Neuronal stem cell (in vitro differentiated cells): ENCODE measurements at regions not wholly inside any gene's neighbourhood (a gene's known extent, or its start where the extent isn't known, plus 50 kb on each side); places are given as distances from the start of the nearest gene placed in this dataset.

ENCODE experiments used
- DNase-seq: peaks from one replicate; pipeline ENCODE4 v3.0.0-alpha.2; 2013; ENCODE audit warnings: low spot score
- H2AFZ ChIP-seq: one replicate; pipeline ENCODE4 v1.6.1; 2013; ENCODE audit warnings: mild to moderate bottlenecking, low read length, inconsistent platforms
- H2AK5ac ChIP-seq: 2 replicates; pipeline ENCODE4 v1.6.1; 2013; ENCODE audit warnings: low read depth, mild to moderate bottlenecking, inconsistent platforms, low read length, moderate library complexity, mixed read lengths
- H2BK120ac ChIP-seq: 2 replicates; pipeline ENCODE4 v1.6.1; 2013; ENCODE audit warnings: low read depth, mild to moderate bottlenecking, inconsistent platforms, low read length, moderate library complexity, mixed read lengths
- H2BK12ac ChIP-seq: one replicate; pipeline ENCODE4 v1.6.1; 2013; ENCODE audit warnings: low read length, inconsistent platforms
- H2BK15ac ChIP-seq: 2 replicates; pipeline ENCODE4 v1.6.1; 2013; ENCODE audit warnings: mild to moderate bottlenecking, low read length, inconsistent platforms, mixed read lengths
- H2BK5ac ChIP-seq: one replicate; pipeline ENCODE4 v1.6.1; 2013; ENCODE audit warnings: inconsistent platforms, mild to moderate bottlenecking, low read length, moderate library complexity
- H3K14ac ChIP-seq: one replicate; pipeline ENCODE4 v1.6.1; 2013; ENCODE audit warnings: low read length, inconsistent platforms
- H3K18ac ChIP-seq: 2 replicates; pipeline ENCODE4 v1.6.1; 2013; ENCODE audit warnings: low read length, inconsistent platforms
- H3K23ac ChIP-seq: 2 replicates; pipeline ENCODE4 v1.6.1; 2013; ENCODE audit warnings: low read depth, mild to moderate bottlenecking, mixed read lengths, low read length, inconsistent platforms; ENCODE audit not compliant: poor library complexity
- H3K27ac ChIP-seq: replicated peaks from 3 replicates; pipeline ENCODE4 v1.5.1; 2013; ENCODE audit warnings: low read length, inconsistent platforms
- H3K27me3 ChIP-seq, 3 experiments: 2 replicates each; pipeline ENCODE4 v1.6.1; 2013; ENCODE audit warnings: low read length in 3 of 3, mild to moderate bottlenecking in 2 of 3, inconsistent platforms in 1 of 3, low read depth in 1 of 3, mixed read lengths in 1 of 3, moderate library complexity in 1 of 3; ENCODE audit not compliant: control insufficient read depth in 3 of 3, insufficient read depth in 3 of 3
- H3K36me3 ChIP-seq, 2 donors: replicated peaks in 1 of 2; 2 replicates each; pipeline ENCODE4 v1.6.1; 2013; ENCODE audit warnings: low read length in 2 of 2; ENCODE audit not compliant: control insufficient read depth in 2 of 2, insufficient read depth in 2 of 2
- H3K4ac ChIP-seq: 2 replicates; pipeline ENCODE4 v1.6.1; 2013; ENCODE audit warnings: inconsistent platforms, mild to moderate bottlenecking, low read length, moderate library complexity
- H3K4me1 ChIP-seq, 2 donors: 1 replicate in 1 of 2; 2 replicates in 1 of 2; pipeline ENCODE4 v1.6.1; 2013; ENCODE audit warnings: low read length in 2 of 2, low read depth in 1 of 2; ENCODE audit not compliant: control insufficient read depth in 2 of 2, insufficient read depth in 1 of 2
- H3K4me2 ChIP-seq: one replicate; pipeline ENCODE4 v1.6.1; 2013; ENCODE audit warnings: mild to moderate bottlenecking, low read length, inconsistent platforms; ENCODE audit not compliant: insufficient read depth, poor library complexity, severe bottlenecking
- H3K4me3 ChIP-seq, 2 donors: 2 replicates each; pipeline ENCODE4 v1.5.1; 2013; ENCODE audit warnings: low read length in 2 of 2, mild to moderate bottlenecking in 2 of 2, inconsistent platforms in 1 of 2, moderate library complexity in 1 of 2
- H3K79me1 ChIP-seq: one replicate; pipeline ENCODE4 v1.6.1; 2013; ENCODE audit warnings: low read depth, mild to moderate bottlenecking, inconsistent platforms, low read length, moderate library complexity
- H3K9ac ChIP-seq: one replicate; pipeline ENCODE4 v1.6.1; 2013; ENCODE audit warnings: mild to moderate bottlenecking, low read depth, low read length, inconsistent platforms; ENCODE audit not compliant: poor library complexity
- H3K9me3 ChIP-seq, 2 donors: replicated peaks in 1 of 2; 2 replicates each; pipeline versions ENCODE3 to v1.6.1; 2013; ENCODE audit warnings: low read length in 2 of 2, mild to moderate bottlenecking in 2 of 2, inconsistent platforms in 1 of 2, low read depth in 1 of 2, mixed read lengths in 1 of 2, moderate library complexity in 1 of 2; ENCODE audit not compliant: control insufficient read depth in 2 of 2, insufficient read depth in 1 of 2
- H4K8ac ChIP-seq: one replicate; pipeline ENCODE4 v1.6.1; 2013; ENCODE audit warnings: low read depth, mild to moderate bottlenecking, inconsistent platforms, low read length, moderate library complexity
- H4K91ac ChIP-seq: one replicate; pipeline ENCODE4 v1.6.1; 2013; ENCODE audit warnings: low read length, low read depth, mild to moderate bottlenecking, inconsistent platforms; ENCODE audit not compliant: poor library complexity
- WGBS, 2 donors: extraction: QIAGEN DNeasy Blood & Tissue Kit; methylation state at CpG; one replicate each; pipeline ENCODE4 v1.1.7; 2013; ENCODE audit warnings: missing lambda C conversion rate in 2 of 2, mixed read lengths in 1 of 2; ENCODE audit not compliant: insufficient read length in 2 of 2, insufficient replicate concordance in 1 of 2; ENCODE audit errors: extremely low coverage in 2 of 2; 5-methylcytosine and 5-hydroxymethylcytosine counted together

DNA sequence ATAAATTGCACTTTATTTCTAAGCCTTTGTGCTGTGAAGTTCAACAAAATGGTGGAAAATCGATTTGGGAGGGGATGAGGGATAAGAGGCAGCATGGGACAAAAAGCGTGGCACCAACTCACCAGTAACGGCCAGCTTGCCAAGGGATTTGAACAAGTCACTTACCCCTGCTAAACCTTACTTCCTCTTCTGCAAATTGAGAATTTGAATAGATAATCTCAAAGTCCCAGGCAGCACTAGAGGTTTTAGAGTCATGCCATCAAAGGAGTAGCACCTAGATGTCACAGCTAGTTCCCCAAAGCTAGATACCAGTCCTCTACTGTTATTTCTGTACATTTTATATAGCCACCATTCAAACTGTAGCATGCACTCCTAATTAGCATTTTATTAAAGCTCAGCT is 83.7 kb upstream of the VRK2 start:
- H3K9me3 ChIP-seq, result no peaks in the 10 kb centered on the region
- no peak overlapping the region for H3K4me3 ChIP-seq
- no peak overlapping the region for H3K27ac ChIP-seq
- no peak overlapping the region for H3K4ac ChIP-seq
- H2BK15ac ChIP-seq, result no peak overlapping the region
- WGBS, 2 donors, result no CpG with 5 or more reads among the region's 3 CpGs
- no peak overlapping the region for H2BK5ac ChIP-seq
- no peak for DNase-seq
- H2AFZ ChIP-seq, result no peak overlapping the region
- no peak overlapping the region for H3K23ac ChIP-seq
- no peaks in the 10 kb centered on the region for H3K27me3 ChIP-seq
- H3K4me2 ChIP-seq, result no peak overlapping the region
- no peak overlapping the region for H2AK5ac ChIP-seq
- peaks cover 0 to 3% of the 10 kb centered on the region in 2 donors for H3K4me1 ChIP-seq
- H3K36me3 ChIP-seq, result no peaks in the 10 kb centered on the region
- no peak overlapping the region for H3K18ac ChIP-seq
- no peaks in the 10 kb centered on the region for H3K79me1 ChIP-seq
- H4K91ac ChIP-seq, result no peak overlapping the region
- no peak overlapping the region for H3K9ac ChIP-seq
- H3K14ac ChIP-seq, result no peak overlapping the region
- no peak overlapping the region for H2BK120ac ChIP-seq
- no peak overlapping the region for H2BK12ac ChIP-seq
- H4K8ac ChIP-seq, result no peak overlapping the region

DNA sequence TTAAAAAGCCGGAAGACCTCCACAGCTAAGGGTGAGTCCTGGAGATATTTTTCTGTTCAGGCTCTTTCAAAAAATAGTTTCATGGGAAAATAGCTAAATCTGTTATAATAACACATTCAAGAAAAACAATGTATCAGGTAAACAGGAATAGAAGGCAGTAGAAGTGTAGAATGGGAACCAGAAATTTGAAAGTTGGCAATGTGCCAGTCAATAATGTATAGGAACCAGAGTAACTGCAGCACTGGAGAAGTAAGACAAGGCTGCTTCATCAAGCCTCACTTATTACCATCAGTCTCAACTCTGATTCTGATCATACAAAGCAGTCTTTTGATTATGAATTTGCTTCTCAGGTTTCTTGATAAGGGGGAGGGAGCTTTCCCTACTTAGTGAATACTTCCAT is 81.4 kb upstream of the VRK2 start:
- H4K8ac ChIP-seq, result no peak overlapping the region
- no peak overlapping the region for H3K18ac ChIP-seq
- H3K4me1 ChIP-seq, result no peaks in the 10 kb centered on the region
- H2AFZ ChIP-seq, result no peak overlapping the region
- H3K9me3 ChIP-seq, result no peaks in the 10 kb centered on the region
- H3K27me3 ChIP-seq, result no peaks in the 10 kb centered on the region
- no peak overlapping the region for H3K4me3 ChIP-seq
- no peak overlapping the region for H3K14ac ChIP-seq
- H3K27ac ChIP-seq, result no peak overlapping the region
- H3K4ac ChIP-seq, result no peak overlapping the region
- no peak for DNase-seq
- no peaks in the 10 kb centered on the region for H3K79me1 ChIP-seq
- WGBS, 2 donors, result no CpG with 5 or more reads among the region's 1 CpG
- no peak overlapping the region for H3K4me2 ChIP-seq
- H2BK5ac ChIP-seq, result no peak overlapping the region
- H4K91ac ChIP-seq, result no peak overlapping the region
- H3K36me3 ChIP-seq, result no peaks in the 10 kb centered on the region
- H2AK5ac ChIP-seq, result no peak overlapping the region
- no peak overlapping the region for H2BK120ac ChIP-seq
- no peak overlapping the region for H2BK15ac ChIP-seq
- no peak overlapping the region for H3K23ac ChIP-seq
- no peak overlapping the region for H2BK12ac ChIP-seq
- H3K9ac ChIP-seq, result no peak overlapping the region

DNA sequence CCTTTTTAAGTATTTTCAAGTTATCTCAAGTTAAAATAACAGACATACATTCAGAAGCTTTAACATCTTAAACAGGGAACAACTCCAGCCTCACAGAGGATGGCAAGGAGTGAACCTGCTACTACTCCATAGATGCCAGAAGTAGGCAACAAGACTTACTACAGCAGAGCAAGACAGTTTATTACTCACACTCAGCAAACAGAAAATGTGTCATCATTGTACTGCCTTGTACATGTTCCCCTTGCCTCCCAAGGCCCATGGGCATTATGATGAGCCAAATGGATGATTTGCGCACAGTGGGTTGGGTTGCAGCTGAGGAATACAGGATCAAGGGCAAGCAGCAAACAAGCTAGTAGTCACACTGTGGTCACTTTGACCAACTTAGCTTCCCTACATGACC is 80.6 kb upstream of the VRK2 start:
- no CpG with 5 or more reads among the region's 1 CpG for WGBS, 2 donors
- H3K23ac ChIP-seq, result no peak overlapping the region
- no peak overlapping the region for H2BK15ac ChIP-seq
- DNase-seq, result no peak
- H3K14ac ChIP-seq, result no peak overlapping the region
- no peak overlapping the region for H2BK120ac ChIP-seq
- no peaks in the 10 kb centered on the region for H3K9me3 ChIP-seq
- H4K8ac ChIP-seq, result no peak overlapping the region
- no peak overlapping the region for H3K9ac ChIP-seq
- H3K27ac ChIP-seq, result no peak overlapping the region
- no peak overlapping the region for H3K4ac ChIP-seq
- H2BK12ac ChIP-seq, result no peak overlapping the region
- H3K4me3 ChIP-seq, result no peak overlapping the region
- H4K91ac ChIP-seq, result no peak overlapping the region
- no peak overlapping the region for H2BK5ac ChIP-seq
- no peak overlapping the region for H2AFZ ChIP-seq
- H2AK5ac ChIP-seq, result no peak overlapping the region
- H3K79me1 ChIP-seq, result no peaks in the 10 kb centered on the region
- no peaks in the 10 kb centered on the region for H3K36me3 ChIP-seq
- H3K4me2 ChIP-seq, result no peak overlapping the region
- H3K18ac ChIP-seq, result no peak overlapping the region
- H3K4me1 ChIP-seq, result no peaks in the 10 kb centered on the region
- no peaks in the 10 kb centered on the region for H3K27me3 ChIP-seq

DNA sequence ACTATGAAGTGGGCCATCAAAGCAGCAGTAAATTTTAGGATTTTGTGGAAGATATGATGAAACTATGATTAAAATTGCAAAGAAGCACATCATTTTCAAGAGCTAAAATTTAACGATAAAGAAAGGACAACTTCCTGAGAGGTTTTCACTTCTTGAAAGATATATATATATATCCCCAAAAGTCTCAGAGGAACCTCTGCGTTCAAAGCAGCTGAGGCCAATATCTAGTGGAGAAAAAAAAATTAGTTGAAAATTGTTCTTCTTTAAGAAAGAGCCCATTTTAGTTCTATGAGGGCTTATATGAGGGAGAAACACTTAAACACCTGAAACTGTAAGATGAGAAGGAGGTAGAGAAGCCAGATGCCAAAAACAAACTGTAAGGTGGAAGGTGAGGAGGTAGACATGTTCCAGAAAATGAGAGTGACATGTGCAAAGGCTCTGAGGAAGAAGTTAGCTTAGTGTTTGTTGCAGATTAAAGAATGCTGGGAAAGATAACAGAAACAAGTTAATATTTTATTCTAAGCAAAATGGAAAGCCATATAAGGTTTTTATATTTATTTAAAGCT is 72.9 kb upstream of the VRK2 start:
- Histone ChIP-seq H2AK5ac (no peak overlapping the region), H3K14ac (no peak overlapping the region), H3K27ac (no peak overlapping the region), H3K4me3 (no peak overlapping the region), H3K4me1 (no peaks in the 10 kb centered on the region), H3K9me3 (no peaks in the 10 kb centered on the region), H2BK12ac (no peak overlapping the region), H3K4me2 (no peak overlapping the region), H2BK5ac (no peak overlapping the region), H4K91ac (no peak overlapping the region), H3K4ac (no peak overlapping the region), H3K27me3 (no peaks in the 10 kb centered on the region), H3K18ac (no peak overlapping the region), H2BK15ac (no peak overlapping the region), H3K36me3 (no peaks in the 10 kb centered on the region), H2BK120ac (no peak overlapping the region), H4K8ac (no peak overlapping the region), H3K9ac (no peak overlapping the region), H2AFZ (no peak overlapping the region), H3K23ac (no peak overlapping the region), H3K79me1 (no peaks in the 10 kb centered on the region)
- no peak for DNase-seq
- WGBS, 2 donors, result no CpG with 5 or more reads among the region's 2 CpGs
